ENCODE measurements at regions not wholly inside any gene's neighbourhood (a gene's known extent, or its start where the extent isn't known, plus 50 kb on each side); places are given as distances from the start of the nearest gene placed in this dataset.

DNA sequence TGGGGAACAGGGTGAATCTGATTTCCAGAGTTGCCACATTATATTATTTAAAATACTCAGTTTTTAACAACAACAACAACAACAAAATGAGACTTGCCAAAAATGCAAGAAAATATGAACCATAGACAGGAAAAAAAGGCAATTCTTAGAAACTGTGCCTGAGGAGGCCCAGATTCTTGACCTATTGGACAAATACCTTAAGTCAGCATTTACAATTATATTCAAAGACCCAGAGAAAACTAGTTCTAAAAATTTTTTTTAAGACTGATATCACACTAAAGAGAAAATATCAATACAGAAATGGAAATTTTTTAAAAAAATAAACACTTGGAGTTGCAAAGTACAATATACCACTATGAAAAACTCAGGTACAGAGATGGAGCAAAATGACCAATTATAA lies 152.8 kb upstream of the LYPLAL1 start:
- DNase-seq (ENCODE audit: low read depth in 2 of 3, low spot score in 2 of 3): no peak

DNA sequence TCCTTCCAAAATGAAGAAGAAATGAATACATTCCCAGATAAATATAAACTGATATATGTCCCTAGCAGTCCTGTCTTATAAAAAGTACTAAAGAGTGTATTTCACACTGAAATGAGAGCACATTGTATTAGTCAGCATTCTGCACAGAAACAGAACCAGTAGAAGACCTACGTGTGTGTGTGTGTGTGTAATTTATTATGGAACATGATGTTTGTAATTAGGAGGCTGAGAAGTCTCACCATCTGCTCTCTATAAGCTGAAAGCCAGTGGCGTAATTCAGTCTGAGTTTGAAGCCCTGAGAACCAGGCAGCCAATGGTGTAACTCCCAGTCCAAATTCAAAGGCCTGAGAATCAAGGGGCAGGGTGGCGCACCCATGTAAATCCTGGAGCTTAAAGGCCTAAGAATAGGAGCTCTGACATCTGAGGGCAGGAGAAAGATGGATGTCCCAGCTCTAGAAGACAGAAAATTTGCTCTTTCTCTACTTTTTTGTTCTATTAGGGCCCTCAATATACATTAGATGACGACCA lies 146.5 kb upstream of the LYPLAL1 start:
- no peak for DNase-seq (ENCODE audit: low read depth in 2 of 3, low spot score in 2 of 3)

DNA sequence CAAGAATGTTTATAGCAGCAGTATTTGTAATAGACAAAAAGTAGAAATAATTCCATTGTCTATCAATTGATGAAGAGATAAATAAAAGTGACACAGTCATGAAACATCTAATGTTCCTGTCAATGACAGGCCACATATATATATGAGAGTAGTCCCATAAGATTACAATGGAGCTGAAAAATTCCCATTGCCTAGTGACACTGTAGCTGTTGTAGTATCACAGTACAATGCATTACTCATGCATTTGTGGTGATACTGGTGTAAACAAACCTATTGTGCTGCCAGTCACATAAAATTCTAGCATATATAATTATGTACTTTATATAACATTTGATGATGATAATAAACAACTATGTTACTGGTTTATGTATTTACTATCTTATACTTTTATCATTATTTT lies 141.9 kb upstream of the LYPLAL1 start:
- no peak for DNase-seq (ENCODE audit: low read depth in 2 of 3, low spot score in 2 of 3)

DNA sequence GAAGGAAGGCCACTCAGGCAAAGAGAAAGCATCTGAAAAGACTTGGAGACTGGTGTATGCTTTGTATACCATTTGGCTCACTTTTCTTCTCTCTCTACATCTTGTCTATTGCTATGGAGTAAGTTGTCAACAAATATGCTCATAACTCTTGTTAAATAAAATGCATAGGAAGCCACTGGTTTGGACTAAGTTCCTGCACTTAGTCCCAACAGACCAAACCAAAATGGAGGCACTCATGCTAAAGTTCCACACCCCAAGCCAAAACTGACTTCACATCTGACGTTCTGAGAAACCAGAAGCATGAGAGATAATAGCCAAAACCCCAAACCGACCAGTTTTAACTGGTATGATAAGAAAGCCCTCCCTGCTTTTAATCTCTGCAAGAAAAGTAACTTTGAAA lies 135.3 kb upstream of the LYPLAL1 start:
- DNase-seq (ENCODE audit: low read depth in 2 of 3, low spot score in 2 of 3): no peak

DNA sequence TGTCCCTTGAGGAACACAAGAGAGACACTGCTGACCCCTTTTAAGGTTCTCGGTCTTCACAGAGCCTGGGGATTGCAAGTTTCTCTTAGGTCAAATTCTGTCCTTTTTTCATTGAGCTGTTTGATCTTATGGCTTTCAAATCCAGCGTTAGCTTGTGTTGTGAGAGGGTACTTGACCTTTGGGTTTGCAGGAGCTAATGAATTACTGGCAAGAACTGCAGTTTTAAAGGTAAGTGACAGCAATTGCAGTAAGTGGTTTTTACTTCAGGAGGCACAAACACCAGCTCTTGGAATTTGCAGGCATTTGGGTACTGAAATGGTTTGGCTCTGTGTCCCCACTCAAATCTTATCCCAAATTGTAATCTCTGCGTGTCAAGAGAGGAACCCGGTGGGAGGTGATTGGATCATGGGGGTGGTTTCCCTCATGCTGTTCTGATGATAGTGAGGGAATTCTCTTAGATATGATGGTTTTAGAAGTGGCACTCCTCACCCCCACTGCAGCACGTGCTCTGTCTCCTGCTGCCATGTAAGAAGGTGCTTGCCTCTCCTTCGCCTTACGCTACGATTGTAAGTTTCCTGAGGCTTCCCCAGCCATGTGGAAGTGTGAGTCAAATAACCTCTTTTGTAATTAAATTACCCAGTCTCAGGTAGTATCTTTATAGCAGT lies 134.5 kb upstream of the LYPLAL1 start:
- DNase-seq (ENCODE audit: low read depth in 2 of 3, low spot score in 2 of 3): no peak

DNA sequence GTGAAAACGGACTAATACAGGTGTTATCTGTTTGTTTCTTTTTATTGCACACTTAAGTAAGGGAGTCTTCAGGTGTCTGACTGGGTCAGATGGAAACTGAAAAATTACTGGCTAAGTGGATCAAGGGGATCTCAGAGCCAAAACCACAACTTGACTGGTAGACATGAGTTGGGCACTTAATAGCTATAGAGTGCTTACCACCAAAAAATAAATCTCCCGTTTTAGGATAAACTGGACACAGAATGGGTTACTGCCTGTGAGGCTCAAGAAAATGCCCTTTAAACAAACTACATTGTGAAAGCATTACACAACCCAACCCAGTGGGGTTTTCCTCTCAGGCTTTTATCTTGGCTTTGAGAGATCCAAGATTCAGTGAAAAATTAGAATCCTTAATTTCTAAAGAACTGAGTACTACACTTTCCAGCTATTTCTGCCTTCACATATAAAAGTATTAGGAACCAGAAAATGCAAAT lies 134.0 kb upstream of the LYPLAL1 start:
- DNase-seq (ENCODE audit: low read depth in 2 of 3, low spot score in 2 of 3): no peak

DNA sequence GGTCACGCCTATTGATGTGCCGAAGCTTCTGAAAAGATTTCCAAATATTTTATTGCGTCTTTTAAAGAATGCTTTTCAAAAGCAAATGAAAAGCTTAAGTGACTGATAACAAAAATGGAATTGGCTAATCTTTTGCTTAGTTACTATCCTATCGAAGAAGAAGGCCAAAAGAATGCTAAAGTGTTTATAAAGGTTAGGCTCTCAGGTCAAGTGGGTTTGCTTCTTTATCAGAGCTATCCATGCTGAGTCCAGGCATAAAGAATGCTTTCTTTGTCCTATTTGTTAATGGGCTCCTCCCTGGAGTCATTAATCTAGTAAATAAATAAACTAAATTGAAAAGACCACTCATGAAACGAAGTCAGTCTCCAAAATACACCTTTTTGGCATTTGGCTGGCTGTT lies 133.4 kb upstream of the LYPLAL1 start:
- DNase-seq (ENCODE audit: low read depth in 2 of 3, low spot score in 2 of 3): no peak

DNA sequence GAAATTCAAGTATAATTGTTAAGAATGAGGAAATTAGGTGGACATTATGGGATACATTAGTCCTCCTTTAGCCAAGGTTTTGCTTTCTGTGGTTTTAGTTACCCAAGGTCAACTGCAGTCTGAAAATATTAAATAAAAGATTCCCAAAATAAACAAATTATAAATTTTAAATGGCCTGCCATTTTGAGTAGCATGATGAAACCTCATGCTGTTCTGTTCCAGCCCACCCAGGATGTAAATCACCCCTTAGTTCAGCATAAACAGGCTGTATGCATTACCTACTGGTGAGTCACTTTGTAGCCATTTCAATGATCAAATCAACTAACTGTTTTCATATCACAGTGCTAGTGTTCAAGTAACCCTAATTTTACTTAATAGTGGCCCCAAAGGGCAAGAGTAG lies 132.5 kb upstream of the LYPLAL1 start:
- DNase-seq (ENCODE audit: low read depth in 2 of 3, low spot score in 2 of 3): no peak

DNA sequence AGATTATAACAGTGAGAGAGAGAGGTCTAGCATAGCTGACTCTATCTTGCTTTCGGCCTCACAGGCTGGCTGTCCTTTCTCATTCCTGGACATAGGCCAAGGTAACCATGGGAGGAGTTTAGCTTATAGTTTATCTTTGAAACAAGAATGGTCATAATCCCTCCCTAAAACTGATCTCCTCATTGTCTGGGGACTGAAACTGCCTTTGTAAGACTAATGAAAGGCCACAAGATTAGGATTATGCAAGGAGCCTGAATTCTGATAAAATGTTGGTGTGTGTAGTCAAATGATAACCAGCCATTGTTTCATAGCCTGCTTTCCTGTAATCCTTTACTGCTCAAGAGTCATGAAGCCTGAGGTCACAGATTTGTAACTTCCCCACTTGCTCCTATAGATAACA lies 131.9 kb upstream of the LYPLAL1 start:
- DNase-seq (ENCODE audit: low read depth in 2 of 3, low spot score in 2 of 3): no peak

DNA sequence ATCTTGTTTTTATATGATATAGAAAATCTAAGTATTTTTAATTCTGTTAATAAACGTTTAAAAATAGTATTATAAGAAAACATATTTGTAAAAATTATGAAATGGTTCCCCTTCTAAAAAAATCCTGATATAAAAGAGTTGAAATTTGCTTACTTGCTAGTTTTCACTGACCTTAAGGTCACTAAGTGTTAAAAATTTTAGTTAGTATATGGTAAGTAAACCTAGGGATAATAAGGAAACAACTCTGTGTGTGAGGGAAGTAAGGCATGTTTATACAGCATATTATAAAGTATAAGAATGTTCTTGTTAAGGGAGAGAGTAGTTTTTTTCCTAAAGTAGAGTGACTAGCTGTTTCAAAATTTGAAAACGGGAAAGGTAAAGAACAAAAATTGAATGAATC lies 130.9 kb upstream of the LYPLAL1 start:
- no peak for DNase-seq (ENCODE audit: low read depth in 2 of 3, low spot score in 2 of 3)

DNA sequence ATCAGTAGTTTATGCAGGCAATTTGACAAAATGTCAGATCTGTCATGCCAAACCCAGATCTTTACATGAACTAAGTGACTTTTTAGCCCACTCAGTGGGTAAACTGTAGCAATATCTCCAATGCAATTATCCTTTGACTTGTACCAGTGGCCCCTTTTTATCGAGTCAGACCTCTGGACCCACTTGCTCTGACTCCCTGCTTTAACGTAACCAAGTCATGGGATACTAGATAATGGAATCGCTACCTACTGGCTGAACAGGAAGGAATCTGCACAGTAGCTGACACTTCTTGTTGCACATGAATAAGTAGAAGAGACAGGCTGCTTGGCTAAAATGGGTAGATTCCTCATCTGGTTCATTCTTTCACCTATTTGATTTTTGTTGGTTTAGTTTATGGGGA lies 128.4 kb upstream of the LYPLAL1 start:
- DNase-seq (ENCODE audit: low read depth in 2 of 3, low spot score in 2 of 3): no peak

DNA sequence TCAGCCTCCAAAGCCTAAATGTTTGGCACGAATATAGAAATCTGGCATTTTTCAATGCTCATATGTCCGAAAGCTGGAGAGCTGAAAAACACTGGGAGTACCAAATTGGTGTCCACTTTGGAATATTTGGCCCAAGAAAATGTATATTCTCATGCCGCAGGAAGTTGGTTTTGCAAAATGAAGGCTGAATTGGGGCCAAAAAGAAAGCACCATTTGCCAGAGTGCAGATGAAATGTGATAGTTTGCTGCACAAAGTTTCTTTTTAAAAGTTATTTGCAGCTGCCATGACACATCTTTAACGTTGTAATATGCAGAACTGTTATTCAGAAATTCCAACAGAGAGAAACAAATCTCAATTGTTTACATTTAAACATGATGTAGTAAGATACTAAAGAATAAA lies 124.2 kb upstream of the LYPLAL1 start:
- DNase-seq (ENCODE audit: low read depth in 2 of 3, low spot score in 2 of 3): no peak

DNA sequence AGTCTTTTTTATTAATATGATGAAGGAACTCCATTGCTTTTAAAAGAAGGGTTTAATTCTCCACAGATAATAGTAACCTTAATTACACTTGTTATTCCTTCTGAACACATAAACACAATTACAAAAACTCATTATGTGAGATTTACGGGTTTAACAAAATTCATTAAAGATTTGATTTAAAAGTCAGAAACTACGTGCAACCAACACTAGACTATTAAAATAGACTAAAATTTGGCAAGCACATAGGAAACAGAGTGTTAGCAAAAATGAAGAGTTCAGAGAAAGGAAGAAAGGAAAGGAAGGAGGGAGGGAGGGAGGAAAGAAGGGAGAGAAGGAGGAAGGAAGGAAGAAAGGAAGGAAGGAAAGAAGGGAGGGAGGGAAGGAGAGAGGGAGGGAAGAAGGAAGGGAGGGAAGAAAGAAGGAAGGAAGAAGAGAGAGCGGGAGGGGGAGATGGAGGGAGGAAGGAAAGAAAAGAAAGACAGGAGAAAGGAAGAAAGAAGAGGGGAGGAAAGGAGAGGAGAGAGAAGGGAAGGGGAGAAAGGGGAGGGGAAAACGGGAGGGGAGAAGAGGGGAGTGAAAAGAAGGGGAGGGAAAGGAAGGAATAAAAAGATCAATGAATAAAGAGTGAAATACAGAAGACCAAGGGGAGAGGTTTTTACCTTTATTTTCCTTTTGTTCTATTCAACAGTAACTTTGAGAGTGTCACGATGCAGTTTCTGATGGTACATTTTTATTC lies 123.4 kb upstream of the LYPLAL1 start:
- DNase-seq (ENCODE audit: low read depth in 2 of 3, low spot score in 2 of 3): no peak

DNA sequence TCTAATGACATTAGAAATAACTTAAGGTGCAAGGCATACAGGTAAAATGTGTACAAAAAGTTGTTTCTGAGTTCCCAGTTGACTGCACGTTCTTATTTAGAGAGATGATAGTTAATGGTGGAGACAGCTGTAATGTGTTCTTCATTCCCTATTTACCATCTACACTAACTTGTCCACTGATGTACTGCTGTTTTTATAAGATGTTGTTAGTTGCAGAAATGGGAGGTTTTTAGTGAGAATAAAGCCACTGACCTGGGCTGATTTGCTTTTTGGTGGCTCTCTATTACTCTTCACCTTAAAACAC lies 122.9 kb upstream of the LYPLAL1 start:
- DNase-seq (ENCODE audit: low read depth in 2 of 3, low spot score in 2 of 3): no peak

DNA sequence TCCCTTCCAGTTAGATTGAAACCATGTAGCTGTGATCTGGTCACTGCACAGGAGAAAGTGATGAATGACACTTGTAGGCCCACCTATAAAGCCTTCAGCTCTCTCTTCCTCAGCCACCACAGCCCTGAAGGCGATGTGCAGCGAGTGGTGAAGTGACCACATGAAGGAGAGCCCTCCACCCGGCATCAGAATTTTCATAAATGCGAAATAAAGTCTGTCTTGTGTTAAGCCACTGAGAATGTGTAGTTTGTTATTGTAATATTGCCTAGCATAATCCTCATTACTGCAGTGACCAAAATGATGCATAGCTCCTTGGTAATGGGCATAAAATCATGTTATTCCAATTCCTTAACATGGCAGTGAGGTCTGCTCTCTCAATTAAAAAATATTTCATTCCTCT lies 122.1 kb upstream of the LYPLAL1 start:
- no peak for DNase-seq (ENCODE audit: low read depth in 2 of 3, low spot score in 2 of 3)

DNA sequence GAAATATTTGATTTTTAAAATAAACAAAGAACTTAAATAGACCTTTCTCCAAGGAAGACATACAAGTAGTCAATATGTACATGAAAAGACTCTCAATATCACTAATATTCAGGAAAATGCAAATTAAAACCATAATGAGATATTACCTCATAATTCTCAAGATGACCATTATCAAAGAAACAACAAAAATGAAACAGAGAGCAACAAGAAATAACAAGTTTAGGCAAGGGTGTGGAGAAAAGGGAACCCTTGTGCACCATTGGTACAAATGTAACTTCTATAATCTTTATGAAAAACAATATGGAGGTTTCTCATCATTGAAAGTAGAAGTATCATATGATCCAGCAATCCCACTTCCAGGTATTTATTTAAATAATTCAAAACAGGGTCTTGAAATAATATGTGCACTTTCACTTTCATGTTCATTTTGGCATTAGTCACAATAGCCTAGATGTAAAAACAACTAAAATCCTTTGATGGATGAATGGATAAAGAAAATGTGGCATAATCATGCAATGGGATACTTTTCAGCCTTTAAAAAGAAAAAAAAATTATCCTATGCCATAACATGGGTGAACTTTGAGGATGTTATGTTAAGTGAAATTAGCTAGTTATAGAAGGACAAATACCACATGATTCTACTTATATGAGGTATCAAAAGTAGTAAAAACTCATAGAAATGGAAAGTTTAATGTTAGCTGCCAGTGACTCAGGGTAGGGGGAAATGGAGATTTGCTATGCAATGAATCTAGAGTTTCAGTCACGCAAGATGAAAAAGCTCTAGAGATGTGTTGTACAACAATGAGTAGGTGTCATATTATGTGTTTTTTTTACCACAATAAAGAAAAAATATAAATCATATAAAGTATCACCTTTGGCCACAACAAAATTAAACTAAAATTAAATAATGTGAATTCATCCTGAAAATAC lies 114.5 kb upstream of the LYPLAL1 start:
- DNase-seq (ENCODE audit: low read depth in 2 of 3, low spot score in 2 of 3): no peak

DNA sequence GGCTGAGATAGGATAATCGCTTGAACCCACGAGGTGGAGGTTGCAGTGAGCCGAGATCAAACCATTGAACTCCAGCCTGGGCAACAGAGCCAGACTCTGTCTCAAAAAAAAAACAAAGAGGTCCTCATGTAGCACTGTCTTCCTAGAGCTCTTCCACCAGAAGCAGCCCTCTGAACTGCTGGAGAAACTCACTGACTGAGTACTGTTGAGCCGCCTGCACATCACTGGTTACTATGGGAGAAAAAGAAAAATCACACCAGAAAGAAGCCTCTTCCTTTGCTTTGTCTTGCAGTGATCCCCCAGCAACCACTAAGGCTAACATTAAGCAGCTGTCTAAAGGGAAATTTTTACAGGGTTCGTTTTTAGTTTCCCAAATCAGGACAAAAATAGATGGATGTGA lies 112.9 kb upstream of the LYPLAL1 start:
- no peak for DNase-seq (ENCODE audit: low read depth in 2 of 3, low spot score in 2 of 3)

DNA sequence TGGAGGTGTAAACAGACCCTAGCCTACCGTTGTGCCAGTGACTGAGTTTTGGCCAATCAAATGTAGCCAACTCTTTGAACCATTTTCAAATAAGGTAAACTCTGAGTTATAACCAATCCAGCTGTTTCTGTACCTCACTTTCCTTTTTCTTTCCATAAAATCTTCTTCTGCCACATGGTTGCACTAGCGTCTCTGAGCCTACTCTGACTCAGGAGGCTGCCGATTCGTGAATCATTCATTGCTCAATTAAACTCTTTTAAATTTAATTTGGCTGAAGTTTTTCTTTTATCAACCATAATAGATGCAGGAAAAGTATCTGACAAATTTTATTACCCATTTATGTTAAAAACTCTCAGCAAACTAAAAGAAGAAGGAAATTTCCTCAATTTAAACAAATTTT lies 111.5 kb upstream of the LYPLAL1 start:
- no peak for DNase-seq (ENCODE audit: low read depth in 2 of 3, low spot score in 2 of 3)

DNA sequence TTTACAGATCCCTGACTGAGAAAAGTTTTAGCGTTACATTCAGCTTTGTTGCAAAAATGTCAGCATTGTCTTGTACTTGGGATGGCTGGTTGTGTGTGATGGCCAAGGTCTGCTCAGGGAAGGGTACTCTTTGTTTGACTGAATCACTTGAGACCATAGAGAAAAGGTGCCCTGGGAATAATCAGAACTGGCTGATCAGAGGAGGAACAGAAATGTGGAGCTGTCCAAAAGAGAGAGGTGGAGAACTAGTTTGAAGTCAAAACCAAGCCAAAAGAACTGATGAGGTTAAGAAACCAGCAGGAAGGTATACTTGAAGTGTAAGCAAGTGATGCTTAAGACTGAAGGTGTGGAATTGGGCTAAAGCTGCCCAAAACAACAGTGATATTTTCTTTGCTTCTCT lies 107.6 kb upstream of the LYPLAL1 start:
- DNase-seq (ENCODE audit: low read depth in 2 of 3, low spot score in 2 of 3): no peak

DNA sequence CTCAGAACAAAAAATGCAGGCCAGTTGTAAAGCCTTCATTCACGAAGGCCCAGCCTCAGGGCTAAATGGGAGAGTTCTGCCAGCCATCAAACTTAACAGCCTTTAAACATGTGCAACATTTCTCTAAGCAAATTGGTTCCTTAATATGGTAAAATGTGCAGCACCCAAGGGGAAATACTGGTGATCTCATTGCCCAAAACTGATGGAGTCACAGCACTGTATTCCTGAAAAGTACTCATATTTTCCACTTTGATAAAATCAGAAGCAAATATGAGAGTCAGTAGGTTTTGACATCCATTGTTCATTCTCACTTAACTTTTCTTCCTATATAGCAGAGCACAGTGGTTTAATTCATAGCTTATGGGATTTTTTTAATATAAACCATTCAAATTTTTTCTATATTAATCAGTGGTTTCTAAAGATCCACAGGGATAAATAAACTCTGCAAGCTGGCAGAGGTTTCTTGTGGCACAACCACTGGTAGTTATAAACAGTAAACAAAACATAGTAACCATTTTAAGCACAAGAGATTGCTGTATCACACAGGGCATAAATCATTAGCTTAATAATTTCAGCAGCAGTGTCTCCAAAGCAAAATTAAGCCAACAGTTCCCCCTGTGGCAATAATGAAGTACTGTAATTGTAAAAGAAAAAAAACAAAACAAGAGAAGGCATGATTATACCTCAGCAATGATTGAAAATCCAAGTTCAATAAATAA lies 106.9 kb upstream of the LYPLAL1 start:
- DNase-seq (ENCODE audit: low read depth in 2 of 3, low spot score in 2 of 3): no peak

DNA sequence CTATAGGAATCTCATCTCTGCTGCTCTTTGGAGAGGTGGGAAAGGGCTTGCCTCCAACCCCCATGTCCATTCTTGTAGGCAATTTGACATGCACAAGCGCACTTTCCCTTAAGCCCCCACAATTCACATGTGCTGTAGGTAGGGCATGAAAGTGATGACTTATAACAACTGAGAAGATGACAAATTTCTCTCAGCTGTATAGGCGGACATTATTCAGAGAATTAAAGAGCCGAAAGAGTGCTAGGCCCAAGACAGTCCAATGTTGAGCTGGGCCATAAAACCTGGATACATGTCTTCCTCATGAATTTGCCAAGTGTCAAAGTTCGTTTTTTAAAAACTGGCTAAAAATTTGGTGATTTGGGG lies 106.3 kb upstream of the LYPLAL1 start:
- DNase-seq (ENCODE audit: low read depth in 2 of 3, low spot score in 2 of 3): no peak
